ENCODE measurements at regions not wholly inside any gene's neighbourhood (a gene's known extent, or its start where the extent isn't known, plus 50 kb on each side); places are given as distances from the start of the nearest gene placed in this dataset.

GRCh38 chr5:72649449-72649848 is 142.2 kb upstream of the ZNF366 start:
- TF ChIP-seq POLR2A (IDR thresholded peaks at IDR 0.05), result no peak
- TF ChIP-seq CTCF (IDR thresholded peaks at IDR 0.05), result no peak

All from suprapubic skin (tissue), 3 donors.